Activated CD4-positive, alpha-beta T cell treated with anti-CD3 and anti-CD28 coated beads, Interleukin-2, Interleukin-4, amounts not matched to agents 100 ng/mL and 50 ng/mL, durations not matched to agents 16 hours and 8 hours (primary cell): ENCODE measurements at regions not wholly inside any gene's neighbourhood (a gene's known extent, or its start where the extent isn't known, plus 50 kb on each side); places are given as distances from the start of the nearest gene placed in this dataset.
A peak's percentile ranks its signal among the peaks of the same experiment; 100 is the strongest.

Experiments
- DNase-seq: peaks from one replicate; pipeline ENCODE4 v3.0.0-alpha.2; 2020; ENCODE audit warnings: low spot score

GRCh38 chr10:84053626-84054025 lies 85.7 kb upstream of the GHITM start:
- DNase-seq: no peak

GRCh38 chr10:84054743-84055142 lies 84.6 kb upstream of the GHITM start:
- no peak for DNase-seq

GRCh38 chr10:84059526-84059925 lies 79.8 kb upstream of the GHITM start:
- DNase-seq: peak; percentile 4

GRCh38 chr10:84063440-84063839 lies 75.9 kb upstream of the GHITM start:
- no peak for DNase-seq

GRCh38 chr10:84065804-84066601 lies 73.3 kb upstream of the GHITM start:
- DNase-seq: no peak

GRCh38 chr10:84074521-84074920 lies 64.8 kb upstream of the GHITM start:
- DNase-seq: no peak

GRCh38 chr10:84075226-84076046 lies 63.9 kb upstream of the GHITM start:
- no peak for DNase-seq

GRCh38 chr10:84076047-84076388 lies 63.3 kb upstream of the GHITM start:
- no peak for DNase-seq

- DNase-seq: no peak
Measured at GRCh38 chr10:84076540-84077195, 62.6 kb upstream of the GHITM start.

GRCh38 chr10:84077768-84078167 lies 61.5 kb upstream of the GHITM start:
- DNase-seq: no peak

- no peak for DNase-seq
Measured at GRCh38 chr10:84078771-84079170, 60.5 kb upstream of the GHITM start.

GRCh38 chr10:84084342-84084741 lies 55.0 kb upstream of the GHITM start:
- no peak for DNase-seq

GRCh38 chr10:84087202-84087601 lies 52.1 kb upstream of the GHITM start:
- DNase-seq: no peak

- DNase-seq: no peak
Measured at GRCh38 chr10:84088626-84089025, 50.7 kb upstream of the GHITM start.

- no peak for DNase-seq
Measured at GRCh38 chr10:84089162-84089561, 50.1 kb upstream of the GHITM start.
